ENCODE measurements at regions not wholly inside any gene's neighbourhood (a gene's known extent, or its start where the extent isn't known, plus 50 kb on each side); places are given as distances from the start of the nearest gene placed in this dataset.

DNA sequence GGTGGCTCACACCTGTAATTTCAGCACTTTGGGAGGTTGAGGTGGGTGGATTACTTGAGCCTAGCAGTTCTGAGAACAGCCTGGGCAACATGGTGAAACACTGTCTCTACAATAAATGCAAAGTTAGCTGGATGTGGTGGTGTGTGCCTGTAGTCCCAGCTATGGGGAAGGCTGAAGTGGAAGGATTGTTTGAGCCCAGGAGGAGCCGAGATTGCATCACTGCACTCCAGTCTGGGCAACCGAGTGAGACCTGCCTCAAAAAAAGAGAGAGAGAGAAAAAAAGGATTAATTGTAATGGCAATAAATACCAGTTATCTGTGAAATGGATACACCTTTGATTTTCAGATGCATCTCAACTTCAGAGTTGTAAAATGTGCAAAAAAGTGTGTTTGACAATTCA is 58.8 kb downstream of the SPRY1 start:
- DNase-seq, result no peak

DNA sequence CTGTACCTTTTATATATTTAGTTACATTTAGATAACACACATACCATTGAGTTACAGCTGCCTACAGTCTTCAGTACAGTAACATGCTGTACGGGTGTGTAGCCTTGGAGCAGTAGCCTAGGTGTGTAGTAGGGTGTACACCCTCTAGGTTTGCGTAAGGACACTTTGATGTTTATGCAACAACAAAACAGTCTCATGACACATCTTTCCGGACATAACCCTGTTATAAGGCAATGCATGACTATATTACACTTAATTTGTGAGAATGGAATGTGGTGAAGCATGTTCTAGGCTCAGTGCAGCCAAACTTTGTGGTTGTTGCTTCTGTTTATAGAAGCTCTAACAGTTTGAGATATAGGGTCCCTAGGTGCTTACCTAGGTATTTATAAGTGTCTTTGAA is 65.4 kb downstream of the SPRY1 start:
- no peak for DNase-seq

DNA sequence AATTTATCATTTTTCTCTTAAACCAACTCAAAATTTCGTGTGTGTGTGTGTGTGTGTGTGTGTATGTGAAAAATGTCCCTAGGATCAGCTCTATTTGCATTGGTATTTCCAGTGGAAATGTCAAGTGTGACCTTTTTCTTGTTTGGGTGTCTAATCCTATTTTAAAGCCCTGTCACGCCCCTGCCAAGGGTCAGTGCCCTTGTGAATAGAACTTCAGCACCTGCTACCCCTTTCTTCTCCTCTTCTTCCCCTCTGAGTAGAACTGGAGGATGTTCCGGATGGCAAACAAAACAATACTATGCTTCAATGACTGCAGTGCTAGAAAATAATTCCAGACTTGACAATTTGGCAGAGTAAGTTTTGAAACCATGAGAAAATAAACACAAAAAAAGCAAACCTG is 67.3 kb downstream of the SPRY1 start:
- no peak for DNase-seq

DNA sequence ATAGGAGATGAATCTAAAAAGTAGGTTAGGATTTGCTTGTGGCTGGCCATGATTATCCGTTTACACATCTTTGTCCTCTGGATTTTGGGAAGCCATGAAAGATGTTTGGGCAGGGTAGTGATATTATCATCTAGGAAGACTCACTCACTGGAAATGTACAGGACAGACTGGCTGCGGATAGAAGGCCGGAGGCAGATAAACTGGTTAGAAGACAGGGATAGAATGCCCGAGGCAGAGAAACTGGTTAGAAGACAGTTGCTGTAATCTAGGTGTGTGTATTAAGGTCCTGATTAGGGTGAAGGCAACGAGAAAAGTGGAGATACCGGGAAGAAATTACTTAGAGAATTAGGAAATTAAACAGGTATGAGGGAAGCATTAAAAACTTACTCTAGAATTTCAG is 68.8 kb downstream of the SPRY1 start:
- DNase-seq, result no peak

DNA sequence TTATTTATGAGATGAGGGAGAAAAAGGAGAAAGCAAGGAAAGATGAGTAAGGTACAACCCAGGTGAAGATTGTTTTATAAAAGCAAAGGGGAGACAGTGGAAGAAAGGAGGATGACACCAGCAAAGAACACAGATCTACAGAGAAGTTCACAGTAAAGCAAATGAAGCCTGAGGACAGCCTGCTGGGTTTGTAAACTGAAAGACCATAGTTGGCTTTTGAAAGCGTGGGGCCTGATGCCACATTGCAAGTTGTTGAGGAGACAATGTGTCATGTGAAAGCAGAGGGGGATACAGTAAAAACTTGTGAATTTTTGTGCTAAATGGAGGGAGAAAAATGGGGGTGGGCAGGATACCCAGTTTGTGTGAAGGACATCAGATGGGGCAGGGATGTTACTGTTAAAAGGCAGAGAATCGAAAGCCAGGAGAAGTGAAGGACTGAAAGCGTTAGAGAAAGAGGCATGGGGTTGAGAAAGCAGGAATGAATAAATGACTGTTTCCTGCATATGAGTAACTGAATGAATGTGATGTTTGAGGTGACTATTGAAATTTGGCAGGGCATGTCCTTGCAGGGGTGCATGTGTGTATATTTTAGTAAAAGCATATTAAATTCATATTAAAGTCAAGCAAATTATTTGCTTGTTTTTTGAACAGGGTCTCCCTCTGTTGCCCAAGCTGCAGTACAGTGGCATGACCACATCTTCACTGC is 69.6 kb downstream of the SPRY1 start:
- DNase-seq, result no peak

DNA sequence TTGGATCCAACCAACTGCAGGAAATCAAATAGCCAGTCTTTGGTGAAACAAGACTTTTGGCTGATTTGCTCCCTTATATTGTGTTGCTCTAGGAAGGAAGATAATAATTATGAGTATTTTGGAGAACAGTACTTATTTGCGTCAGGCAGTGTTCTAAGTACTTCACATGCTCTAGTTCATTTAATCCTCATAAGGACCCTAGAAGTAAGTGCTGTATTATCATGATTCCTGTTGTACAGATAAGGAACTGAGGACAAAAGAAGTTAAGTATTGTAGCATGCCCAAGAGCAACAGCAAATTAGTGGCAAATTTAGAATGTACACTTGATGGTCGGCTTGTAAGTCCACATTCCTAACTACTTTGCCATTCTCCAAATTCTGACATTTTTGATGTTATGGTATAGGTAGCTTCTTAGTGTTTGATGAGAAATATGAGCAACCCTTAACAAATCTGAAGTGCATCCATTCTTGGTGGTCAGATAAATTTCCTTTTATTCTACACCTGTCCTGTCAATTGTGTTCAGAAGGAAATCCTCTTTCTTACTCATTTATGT is 72.0 kb downstream of the SPRY1 start:
- no peak for DNase-seq

DNA sequence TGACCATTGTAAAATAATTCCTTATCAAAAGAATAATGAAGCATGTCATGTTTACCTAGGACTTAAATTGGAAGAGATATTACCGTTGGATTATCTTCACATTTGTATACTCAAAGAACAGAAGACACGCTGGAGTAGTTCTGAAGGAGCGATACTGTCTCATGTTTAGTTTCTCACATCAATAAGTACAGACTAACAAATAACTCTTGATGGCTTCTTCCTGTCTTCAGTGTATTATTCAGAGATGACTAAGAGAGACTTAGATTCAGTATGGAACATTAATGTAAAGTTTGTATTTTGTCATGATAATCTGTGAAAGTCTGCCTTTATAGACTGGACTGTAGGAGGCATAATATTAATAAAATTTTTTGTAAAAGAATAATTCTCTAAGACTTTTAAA is 72.7 kb downstream of the SPRY1 start:
- DNase-seq, result no peak

DNA sequence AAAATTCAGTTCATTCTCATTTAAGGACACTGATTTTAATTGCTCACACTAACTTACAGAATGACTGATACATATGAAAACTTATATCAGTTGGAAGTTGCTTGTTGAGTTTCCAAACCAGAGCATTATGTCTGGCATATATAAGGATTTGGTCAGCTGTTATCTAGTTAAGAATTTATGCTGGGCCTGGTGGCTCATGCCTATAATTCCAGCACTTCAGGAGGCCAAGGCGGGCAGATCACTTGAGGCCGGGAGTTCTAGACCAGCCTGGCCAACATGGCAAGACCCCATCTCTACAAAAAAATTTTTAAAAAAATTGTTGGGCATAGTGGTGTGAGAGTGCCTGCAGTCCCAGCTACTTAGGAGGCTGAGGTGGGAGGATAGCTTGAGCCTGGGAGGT is 73.1 kb downstream of the SPRY1 start:
- DNase-seq, result no peak

DNA sequence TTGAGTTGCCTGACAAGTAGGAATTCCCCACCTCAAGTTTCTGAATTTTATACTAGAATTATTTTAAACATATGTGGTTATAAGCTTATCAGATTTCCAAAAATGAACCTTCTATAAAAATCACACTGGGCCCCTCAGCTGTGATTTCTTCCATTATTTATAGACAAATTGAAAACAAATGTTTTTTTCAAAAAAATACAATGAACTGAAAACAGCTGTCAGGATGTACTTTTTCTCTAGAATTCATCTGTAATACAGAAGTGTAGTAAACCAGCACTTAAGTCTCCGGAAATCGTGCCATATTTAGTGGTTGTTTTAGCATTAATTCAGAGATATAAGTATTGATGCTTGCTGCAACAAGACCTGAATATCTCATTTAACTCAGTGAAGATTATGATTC is 74.0 kb downstream of the SPRY1 start:
- DNase-seq, result no peak

DNA sequence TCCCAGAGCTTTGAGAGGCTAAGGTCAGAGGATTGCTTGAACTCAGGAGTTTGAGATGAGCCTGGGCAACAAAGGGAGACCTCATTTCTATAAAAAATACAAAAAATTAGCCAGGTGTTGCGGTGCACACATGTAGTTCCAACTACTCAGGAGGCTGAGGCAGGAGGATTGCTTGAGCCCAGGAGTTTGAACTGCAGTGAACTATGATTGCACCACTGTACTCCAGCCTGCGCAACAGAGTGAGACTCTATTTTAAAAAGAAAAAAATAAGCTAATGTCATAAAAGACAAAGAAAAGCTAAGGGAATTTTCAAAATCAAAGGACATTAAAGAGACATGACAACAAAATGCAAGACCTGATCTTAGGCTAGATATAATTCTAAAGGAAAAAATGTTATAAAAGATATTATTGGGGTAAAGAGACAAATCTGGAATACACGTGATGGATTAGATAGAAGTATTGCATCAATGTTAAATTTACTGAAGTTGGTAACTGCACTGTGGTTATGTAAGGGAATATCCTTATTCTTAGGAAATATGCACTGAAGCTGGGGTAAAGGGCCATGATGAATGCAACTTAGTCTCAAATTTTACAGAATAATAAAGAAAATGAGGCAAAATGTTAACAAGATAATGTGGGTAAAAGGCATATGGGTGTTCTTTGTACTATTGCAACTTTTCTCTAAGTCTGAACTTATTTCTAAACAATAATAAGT is 75.2 kb downstream of the SPRY1 start:
- no peak for DNase-seq

DNA sequence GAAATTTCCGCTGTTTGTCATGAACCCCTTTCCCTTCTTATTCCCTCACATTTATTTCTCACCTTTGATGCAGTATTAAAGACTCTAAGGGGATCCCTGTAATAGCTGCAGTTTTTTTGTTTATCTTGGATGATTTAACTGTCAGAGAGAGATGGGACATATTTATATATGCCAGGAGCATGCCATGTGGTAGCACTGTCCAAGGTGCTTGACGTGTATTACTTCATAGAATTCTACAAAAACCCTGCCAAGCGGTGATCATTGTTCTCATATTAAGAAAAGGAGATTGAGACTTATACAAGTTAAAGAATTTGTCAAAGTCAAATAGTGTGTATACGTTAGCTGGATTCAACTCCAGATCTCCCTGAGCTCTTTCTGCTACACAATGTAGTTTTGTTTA is 78.2 kb downstream of the SPRY1 start:
- DNase-seq, result no peak

DNA sequence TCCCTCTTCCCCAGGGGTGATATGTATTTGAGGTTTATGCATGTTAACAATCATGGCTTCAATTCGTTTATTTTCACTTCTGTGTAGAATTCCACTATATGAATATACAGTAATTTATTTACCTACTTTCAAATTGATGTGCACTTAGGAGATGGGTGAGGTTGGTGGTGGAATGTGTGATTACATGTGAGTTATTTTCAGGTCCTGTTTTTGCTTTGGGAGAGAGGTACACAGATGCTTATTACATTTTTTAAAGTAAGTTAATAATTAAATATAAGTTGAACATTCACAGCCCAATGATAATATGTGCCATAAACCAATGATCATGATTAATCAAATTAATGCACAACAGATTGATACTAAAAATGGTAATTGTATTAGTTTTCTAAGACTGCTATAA is 79.5 kb downstream of the SPRY1 start:
- no peak for DNase-seq

DNA sequence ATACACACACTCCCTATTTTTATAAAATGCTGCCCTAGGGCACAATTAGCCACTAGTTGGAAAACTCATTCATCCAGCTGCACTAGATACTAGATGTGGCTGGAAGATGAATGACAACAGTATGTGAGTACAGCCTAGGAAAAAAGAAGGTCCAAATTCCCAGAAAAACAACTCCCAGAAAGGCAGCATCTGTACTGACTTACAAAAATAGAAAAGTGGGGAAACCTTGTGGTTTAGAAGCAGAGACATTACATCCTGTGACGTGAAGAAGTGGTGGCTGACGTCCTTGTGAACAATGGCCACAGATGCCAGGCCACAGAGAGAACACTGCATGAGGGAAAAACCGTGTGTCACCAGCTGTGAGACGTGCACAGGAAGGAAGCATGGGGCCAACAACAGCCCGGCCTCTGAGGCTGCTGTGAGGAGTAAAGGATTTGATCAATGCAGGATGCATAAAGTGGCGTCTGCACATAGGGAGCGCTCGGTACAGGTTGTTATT is 81.2 kb downstream of the SPRY1 start:
- peak; percentile 70 for DNase-seq

DNA sequence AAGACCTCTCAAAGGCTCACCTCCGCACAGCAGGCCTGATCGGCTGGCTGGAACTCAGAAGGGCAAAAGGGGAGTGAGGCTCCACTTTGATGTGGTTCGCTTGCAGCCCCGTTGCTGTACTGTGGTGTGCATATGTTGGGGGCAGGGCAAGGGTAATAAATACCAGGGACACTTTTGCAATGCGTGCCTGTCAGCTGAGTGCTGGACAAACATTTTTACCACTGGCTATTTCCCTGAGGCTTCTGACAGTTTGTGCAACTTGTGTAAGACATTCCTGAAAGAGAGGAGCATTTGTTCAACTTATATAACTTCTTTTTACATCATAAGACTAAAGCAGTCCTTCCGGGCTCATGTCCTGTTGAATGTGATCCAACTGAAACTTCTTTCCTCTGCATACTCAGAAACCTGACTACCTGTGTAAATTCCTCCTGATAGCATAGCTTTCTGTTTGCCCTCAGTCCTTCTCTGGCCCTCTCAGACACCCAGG is 82.3 kb downstream of the SPRY1 start:
- peak; percentile 70 for DNase-seq

DNA sequence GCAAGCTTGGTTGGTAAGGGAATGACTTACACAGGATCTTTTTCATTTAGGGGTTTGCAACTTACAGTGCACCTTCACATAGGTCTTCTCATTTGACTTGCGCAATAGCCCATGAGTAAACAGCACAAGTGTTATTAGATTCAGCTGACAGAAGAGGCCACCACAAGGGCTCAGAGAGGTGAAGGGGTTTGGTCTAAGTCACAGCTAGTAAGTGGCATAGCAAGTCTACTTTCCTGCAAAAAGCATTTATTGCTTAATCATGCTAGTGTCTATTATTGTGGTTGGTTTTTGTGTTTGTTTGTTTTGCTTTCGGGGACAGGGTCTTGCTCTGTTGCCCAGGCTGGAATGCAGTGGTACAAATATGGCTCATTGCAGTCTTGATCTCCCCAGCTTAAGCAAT is 83.3 kb downstream of the SPRY1 start:
- DNase-seq, result no peak

DNA sequence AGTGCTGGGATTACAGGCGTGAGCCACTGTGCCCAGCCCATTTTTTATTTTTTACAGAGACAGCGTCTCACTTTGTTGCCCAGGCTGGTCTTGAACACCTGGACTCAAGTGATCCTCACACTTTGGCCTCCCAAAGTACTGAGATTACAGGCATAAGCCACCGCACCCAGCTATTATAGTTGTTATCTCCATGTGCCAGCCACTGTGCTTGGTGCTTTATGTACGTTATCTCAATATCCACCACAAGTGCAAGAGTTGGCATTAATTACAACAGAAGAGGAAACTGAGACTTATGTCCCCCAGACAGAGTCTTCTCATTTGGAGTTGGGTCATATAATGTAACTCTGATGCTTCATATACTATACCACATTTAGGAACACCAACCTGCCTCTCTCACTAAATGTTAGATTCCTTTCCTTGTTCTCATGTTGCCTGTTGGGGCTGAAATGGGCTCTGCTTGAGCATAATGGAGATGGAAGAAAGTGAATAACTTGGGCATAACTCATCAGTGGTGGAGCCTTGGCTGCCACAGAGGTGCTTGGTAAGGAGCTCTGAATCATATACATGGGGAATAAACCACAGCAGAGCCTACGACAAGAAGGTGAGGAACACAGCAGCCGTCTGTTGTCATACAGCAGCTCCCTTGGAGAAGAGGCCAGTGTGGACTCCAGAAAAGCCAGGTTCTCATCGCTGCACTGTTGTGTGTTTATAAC is 84.3 kb downstream of the SPRY1 start:
- peak; percentile 86 for DNase-seq

DNA sequence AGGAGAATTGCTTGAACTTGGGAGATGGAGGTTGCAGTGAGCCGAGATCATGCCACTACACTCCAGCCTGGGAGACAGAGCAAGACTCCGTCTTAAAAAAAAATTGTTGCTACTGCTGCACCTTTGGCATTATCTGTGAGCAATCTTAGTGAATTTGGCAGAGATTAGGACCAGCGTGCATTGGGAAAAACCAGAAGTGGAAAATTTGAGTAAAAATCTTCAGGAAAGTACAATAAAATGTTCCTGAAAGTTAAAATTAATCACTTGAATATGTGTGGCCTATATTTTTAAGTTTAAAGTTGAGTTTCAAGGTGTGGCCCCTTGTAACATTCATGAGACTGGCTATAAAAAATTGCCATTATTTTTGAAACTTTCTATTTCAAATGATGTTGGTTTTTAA is 85.1 kb downstream of the SPRY1 start:
- DNase-seq, result no peak

DNA sequence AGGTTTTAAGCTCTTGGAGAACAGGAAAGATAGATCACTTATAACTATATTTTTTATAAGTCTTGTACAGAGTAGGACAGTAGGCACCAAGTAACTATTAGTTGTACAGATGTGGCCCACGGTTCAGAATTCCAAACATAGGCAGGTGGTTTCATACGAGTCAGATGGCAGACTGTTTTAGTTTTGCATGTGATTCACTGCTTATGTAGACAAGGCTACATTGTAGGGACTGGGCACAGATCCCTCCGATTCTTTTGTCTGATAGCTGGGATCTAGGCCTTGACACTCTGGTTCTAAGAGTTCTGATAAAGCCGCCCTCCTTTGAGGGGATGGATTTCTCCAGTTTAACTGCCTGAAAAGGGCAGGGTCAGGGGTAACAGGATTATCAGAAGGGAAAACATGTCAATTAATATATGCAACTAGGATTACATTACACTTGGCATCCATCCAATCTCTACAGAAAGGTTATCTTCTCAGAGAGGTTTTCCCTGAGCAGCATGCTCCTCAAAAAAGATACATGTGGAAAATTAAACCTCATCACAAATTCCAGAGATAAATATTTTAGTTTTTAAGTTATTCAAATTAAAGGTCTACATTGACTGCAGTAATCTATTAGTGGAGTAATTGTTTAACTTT is 87.8 kb downstream of the SPRY1 start:
- no peak for DNase-seq

DNA sequence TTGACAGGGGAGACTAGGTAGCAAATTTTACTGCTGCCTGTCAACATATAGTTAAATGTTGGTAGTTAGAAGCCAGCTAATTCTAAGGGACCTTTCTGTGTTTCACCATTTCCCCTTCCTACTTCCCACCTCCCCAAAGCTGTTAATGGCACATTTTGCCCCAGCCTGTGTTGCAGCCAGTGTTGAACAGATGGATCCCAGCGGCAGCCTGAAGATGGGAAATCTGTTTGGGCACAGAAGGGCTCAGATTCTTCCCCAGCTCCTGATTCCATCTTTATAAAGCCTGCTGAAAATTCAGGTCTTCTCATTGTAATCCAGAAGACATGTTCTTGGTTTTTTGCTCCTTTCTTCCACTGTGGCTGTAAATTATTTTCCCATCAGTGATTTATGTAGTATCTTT is 89.0 kb downstream of the SPRY1 start:
- no peak for DNase-seq

DNA sequence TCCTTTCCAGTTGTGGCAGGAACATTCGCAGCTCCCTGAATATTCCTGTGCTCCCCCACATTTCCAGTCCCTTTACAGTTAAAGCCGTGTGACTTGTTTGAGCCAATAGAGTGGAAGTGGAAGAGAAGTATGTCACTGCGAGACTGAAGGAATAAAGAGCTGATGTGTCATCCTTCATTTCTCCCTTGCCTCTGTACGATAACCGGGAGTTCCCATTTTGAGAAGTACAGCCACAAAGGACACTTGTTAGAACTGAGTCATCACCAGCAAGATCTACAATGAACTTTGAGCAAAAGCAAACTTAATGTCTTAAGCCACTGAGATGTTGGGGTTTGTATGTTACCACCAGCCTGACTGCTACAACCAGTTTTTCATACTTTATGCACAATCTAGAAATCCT is 92.3 kb downstream of the SPRY1 start:
- peak; percentile 41 for DNase-seq

DNA sequence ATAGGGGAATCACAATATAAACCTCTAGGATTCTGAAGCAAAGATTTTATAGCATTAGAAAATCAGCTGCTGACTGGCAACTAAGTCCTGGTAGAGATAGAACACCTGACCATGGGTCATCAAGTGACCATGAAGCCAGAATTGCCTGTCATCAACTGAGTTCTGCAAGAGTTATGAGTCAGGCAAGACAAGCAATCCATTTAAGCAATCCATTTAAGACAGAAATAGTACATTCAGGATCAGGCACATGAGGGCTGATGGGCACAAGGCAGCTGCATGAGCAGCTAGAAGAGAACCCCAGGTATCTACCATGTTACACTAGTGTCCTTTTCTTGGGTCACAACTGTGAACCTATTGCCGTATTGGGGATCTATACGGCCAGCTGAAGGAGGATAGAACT is 98.9 kb downstream of the SPRY1 start:
- DNase-seq, result no peak

DNA sequence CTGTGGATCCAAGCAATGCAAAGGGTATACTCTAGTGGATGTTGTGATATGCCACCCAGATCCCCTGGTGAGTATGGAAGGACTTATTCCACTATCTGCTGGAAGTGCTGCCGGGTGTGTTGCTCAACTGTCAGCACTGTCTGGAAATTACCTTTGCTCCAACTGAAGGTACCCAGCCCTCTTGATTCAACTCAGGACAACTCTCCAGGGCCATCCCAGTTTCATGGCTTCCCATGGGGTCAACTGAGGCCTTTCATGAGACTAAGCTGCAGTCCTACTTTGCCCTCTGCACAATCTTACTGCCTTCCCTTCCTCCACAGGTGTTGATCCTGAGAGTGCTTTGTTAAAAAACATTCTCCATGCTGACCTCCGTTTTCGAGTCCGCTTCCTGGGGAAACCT is 99.8 kb downstream of the SPRY1 start:
- no peak for DNase-seq

DNA sequence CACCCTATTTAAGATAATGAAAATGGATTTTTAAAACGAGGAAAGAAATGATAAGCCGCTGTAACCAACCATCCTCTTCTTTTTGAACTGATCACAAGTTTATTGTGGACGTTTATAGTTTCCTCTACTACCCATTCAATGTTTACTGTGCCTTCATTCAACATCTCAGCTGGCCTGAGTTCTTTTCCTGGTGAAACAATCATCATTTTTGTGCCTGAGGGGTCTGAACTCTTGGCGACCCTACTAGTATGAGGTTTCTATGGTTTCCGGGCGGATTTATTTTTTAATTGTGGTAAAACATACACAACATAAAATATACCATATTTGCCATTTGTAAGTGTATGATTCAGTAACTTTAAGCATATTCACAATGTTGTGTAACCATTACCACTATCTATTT is 100.7 kb downstream of the SPRY1 start:
- no peak for DNase-seq

Data from fibroblast of upper back skin (primary cell).